ENCODE measurements at regions not wholly inside any gene's neighbourhood (a gene's known extent, or its start where the extent isn't known, plus 50 kb on each side); places are given as distances from the start of the nearest gene placed in this dataset.

DNA sequence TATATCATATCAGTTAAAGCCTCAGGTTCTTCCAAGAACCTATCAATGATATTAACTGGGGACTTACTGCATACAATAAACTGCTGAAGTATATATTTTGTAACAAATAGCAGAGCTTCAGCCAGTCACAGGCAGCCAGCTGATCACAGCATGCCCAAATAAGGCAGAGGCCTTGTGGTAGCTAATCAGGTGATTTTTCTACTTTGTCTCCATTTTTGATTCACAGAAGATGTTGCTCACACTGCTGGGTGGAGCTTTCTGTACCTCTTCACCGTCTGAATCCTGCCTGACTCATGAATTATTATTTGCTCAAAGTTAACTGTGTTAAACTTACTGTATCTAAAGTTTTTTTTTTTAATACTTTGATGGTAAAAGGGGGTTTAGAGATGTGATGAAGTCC is 357.4 kb downstream of the PSAT1 start:
- DNase-seq (ENCODE audit: low spot score in 2 of 2), result no peak
- no peak for TF ChIP-seq EP300 (IDR thresholded peaks at IDR 0.05)
- TF ChIP-seq POLR2A (IDR thresholded peaks at IDR 0.05), result no peak
- TF ChIP-seq, protein P1, sequence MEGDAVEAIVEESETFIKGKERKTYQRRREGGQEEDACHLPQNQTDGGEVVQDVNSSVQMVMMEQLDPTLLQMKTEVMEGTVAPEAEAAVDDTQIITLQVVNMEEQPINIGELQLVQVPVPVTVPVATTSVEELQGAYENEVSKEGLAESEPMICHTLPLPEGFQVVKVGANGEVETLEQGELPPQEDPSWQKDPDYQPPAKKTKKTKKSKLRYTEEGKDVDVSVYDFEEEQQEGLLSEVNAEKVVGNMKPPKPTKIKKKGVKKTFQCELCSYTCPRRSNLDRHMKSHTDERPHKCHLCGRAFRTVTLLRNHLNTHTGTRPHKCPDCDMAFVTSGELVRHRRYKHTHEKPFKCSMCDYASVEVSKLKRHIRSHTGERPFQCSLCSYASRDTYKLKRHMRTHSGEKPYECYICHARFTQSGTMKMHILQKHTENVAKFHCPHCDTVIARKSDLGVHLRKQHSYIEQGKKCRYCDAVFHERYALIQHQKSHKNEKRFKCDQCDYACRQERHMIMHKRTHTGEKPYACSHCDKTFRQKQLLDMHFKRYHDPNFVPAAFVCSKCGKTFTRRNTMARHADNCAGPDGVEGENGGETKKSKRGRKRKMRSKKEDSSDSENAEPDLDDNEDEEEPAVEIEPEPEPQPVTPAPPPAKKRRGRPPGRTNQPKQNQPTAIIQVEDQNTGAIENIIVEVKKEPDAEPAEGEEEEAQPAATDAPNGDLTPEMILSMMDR (IDR thresholded peaks at IDR 0.05), result no peak
- Histone ChIP-seq H3K27ac (no peak overlapping the region), H3K4me1 (no peaks in the 10 kb centered on the region), H3K4me3 (no peak overlapping the region), H3K36me3 (no peaks in the 10 kb centered on the region), H3K9me3 (no peaks in the 10 kb centered on the region), H3K27me3 (no peaks in the 10 kb centered on the region)
- WGBS, 2 donors, result 81 to 88% methylated on average over 1 of the region's 1 CpG

DNA sequence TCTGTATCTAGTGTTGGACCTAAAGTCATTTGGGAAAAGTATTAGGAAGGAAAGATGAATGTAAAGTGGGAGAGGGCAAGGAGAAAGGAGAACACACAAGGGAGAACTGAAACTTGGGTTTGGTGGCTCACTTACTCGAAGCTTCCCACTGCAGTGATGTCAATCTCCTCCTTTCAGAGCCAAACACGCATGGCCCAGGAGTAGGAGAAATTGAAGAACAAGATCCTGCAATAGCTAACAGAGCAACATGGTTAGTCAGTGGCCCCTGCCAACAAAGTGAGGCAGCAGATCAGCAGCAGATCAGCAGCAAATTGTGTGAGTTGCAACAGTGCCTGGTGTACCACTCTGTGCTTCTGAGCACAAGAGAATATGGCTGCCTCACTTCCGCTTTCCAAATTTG is 366.4 kb downstream of the PSAT1 start:
- Histone ChIP-seq H3K36me3 (no peaks in the 10 kb centered on the region), H3K4me1 (no peaks in the 10 kb centered on the region), H3K27ac (no peak overlapping the region), H3K27me3 (no peaks in the 10 kb centered on the region), H3K9me3 (no peaks in the 10 kb centered on the region), H3K4me3 (no peak overlapping the region)
- DNase-seq (ENCODE audit: low spot score in 2 of 2), result no peak
- WGBS, 2 donors, result 74 to 84% methylated on average over 3 of the region's 3 CpGs
- TF ChIP-seq POLR2A (IDR thresholded peaks at IDR 0.05), result no peak
- no peak for TF ChIP-seq EP300 (IDR thresholded peaks at IDR 0.05)

DNA sequence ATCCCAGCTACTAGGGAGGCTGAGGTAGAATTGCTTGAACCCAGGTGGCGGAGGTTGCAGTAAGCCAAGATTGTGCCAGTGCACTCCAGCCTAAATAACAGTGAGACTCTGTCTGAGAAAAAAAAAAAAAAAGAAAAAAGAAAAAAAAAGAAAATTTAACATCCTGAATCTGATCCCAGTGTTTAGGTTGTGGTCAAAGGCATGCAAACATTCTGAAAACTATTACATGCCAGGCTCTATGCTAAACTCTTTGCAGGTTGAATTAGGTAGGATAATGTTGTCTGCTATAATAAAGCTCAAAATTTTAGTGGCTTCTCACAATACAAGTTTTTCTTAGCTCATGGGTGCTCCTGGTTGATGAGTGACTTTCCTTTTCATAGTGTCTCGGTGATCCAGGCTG is 367.4 kb downstream of the PSAT1 start:
- TF ChIP-seq EP300 (IDR thresholded peaks at IDR 0.05) (no peak), POLR2A (IDR thresholded peaks at IDR 0.05) (no peak)
- TF ChIP-seq, protein P1 (IDR thresholded peaks at IDR 0.05), result no peak

DNA sequence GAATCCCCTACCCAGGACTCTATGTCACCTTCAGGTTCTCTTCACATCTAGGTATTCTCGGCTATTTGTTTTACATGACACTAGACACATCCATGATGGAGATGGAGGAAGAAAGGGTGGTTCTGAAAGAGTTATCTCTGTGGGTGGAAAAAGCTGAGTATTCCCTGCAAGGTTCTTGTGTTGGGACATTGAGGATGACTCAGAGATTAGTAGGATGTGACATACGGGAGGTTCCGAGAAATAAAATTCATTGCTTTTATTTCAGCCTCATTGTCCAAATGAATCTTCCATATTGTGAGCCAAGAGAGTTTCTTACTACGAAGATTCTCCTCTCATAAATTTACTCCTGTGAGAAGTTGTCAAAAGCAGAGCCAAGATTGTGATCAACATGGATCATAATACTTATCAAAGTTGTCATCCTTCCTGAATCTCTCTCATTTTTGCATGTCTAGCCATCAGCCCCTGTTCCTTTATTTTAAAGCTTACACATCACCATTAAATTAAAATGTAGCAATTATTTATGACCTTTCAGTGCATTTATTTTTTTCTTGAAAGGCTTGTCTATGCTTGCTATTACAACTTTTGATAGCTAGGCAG is 370.0 kb downstream of the PSAT1 start:
- 82 to 84% methylated on average over 4 of the region's 4 CpGs for WGBS, 2 donors
- H3K9me3 ChIP-seq, result no peaks in the 10 kb centered on the region

More for the DNA sequence above, 367.4 kb downstream of the PSAT1 start:
- no peaks in the 10 kb centered on the region for H3K36me3 ChIP-seq
- no peak overlapping the region for H3K27ac ChIP-seq
- H3K4me1 ChIP-seq, result no peaks in the 10 kb centered on the region
- 92 to 97% methylated on average over 2 of the region's 2 CpGs for WGBS, 2 donors
- H3K27me3 ChIP-seq, result no peaks in the 10 kb centered on the region
- H3K4me3 ChIP-seq, result no peak overlapping the region
- H3K9me3 ChIP-seq, result no peaks in the 10 kb centered on the region
- DNase-seq (ENCODE audit: low spot score in 2 of 2), result no peak

DNA sequence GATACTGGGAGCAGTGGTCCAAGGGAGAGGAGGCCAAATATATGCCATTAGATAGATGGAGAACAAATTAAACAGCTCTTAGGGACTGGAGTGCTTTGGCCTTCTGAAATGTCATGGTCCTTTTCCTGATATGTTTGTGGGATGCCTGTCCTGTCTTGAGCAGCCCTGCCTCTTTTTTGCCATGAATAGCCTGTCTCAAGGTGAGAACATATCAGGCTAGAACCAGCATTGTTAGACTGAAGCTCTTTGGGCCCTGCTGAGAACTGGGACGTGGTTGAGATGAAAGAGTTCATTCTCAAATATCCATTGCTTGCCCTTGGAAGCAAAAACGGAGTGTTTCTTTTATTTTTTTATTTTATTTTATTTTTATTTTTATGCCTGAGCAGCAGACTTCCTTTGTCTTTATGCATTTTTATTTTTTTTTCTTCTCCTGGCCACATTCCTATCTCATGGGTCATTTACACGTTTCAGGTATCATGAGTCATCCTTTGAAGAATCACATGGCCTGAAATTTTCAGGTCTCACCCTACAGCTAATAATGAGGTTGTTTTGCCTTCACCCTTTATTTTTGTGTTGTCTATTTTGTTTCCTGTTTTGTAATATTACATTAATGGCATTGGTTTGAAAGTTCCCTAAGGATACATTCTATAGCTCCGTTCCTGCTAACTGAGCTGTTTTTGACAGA is 371.4 kb downstream of the PSAT1 start:
- Histone ChIP-seq H3K9me3 (no peaks in the 10 kb centered on the region), H3K4me1 (no peaks in the 10 kb centered on the region), H3K36me3 (no peaks in the 10 kb centered on the region), H3K27me3 (no peaks in the 10 kb centered on the region), H3K27ac (no peak overlapping the region), H3K4me3 (no peak overlapping the region)
- TF ChIP-seq POLR2A (IDR thresholded peaks at IDR 0.05) (no peak), EP300 (IDR thresholded peaks at IDR 0.05) (no peak)
- TF ChIP-seq, protein P1 (IDR thresholded peaks at IDR 0.05), result no peak
- WGBS, 2 donors, result 61 to 69% methylated on average over 4 of the region's 4 CpGs
- no peak for DNase-seq (ENCODE audit: low spot score in 2 of 2)

More for the DNA sequence above, 370.0 kb downstream of the PSAT1 start:
- no peaks in the 10 kb centered on the region for H3K4me1 ChIP-seq
- H3K4me3 ChIP-seq, result no peak overlapping the region
- TF ChIP-seq, protein P1 (IDR thresholded peaks at IDR 0.05), result no peak
- TF ChIP-seq POLR2A (IDR thresholded peaks at IDR 0.05), result no peak
- no peak for TF ChIP-seq EP300 (IDR thresholded peaks at IDR 0.05)
- no peaks in the 10 kb centered on the region for H3K27me3 ChIP-seq
- H3K36me3 ChIP-seq, result no peaks in the 10 kb centered on the region
- DNase-seq (ENCODE audit: low spot score in 2 of 2), result no peak
- no peak overlapping the region for H3K27ac ChIP-seq
